AG04449 (cell line): ENCODE measurements at regions not wholly inside any gene's neighbourhood (a gene's known extent, or its start where the extent isn't known, plus 50 kb on each side); places are given as distances from the start of the nearest gene placed in this dataset.
A peak's percentile ranks its signal among the peaks of the same experiment; 100 is the strongest.

Source experiments
- CTCF ChIA-PET: fragments of 350-600 bp; formaldehyde crosslinking; extraction: SDS; loops from one replicate; lab custom pipeline; 2021; ENCODE audit warnings: antibody characterized with exemption; lab: Yijun Ruan, JAX
- POLR2A ChIA-PET: fragments of 400-600, 350-600 bp; formaldehyde crosslinking; extraction: SDS; loops from one replicate; lab custom pipeline; 2020; ENCODE audit warnings: antibody characterized with exemption, inconsistent platforms; lab: Yijun Ruan, JAX
- DNase-seq: peaks from one replicate; pipeline ENCODE4 v3.0.0-alpha.2; 2010; ENCODE audit warnings: low read depth, low spot score
- H3K4me3 ChIP-seq: 2 replicates; pipeline ENCODE4 v1.5.1; 2011; ENCODE audit warnings: low read depth, mild to moderate bottlenecking, control low read depth, low read length
- TF ChIP-seq, protein P1 (sequence below): IDR thresholded peaks from one replicate; pipeline ENCODE4 v1.5.1; 2011; ENCODE audit warnings: mild to moderate bottlenecking, moderate library complexity, low read length, control low read depth, inconsistent platforms; ENCODE audit not compliant: insufficient read depth; ENCODE audit errors: missing control alignments

- POLR2A ChIA-PET = no interaction called here
- DNase-seq = no peak
- CTCF ChIA-PET = no interaction called here
- TF ChIP-seq, protein P1, sequence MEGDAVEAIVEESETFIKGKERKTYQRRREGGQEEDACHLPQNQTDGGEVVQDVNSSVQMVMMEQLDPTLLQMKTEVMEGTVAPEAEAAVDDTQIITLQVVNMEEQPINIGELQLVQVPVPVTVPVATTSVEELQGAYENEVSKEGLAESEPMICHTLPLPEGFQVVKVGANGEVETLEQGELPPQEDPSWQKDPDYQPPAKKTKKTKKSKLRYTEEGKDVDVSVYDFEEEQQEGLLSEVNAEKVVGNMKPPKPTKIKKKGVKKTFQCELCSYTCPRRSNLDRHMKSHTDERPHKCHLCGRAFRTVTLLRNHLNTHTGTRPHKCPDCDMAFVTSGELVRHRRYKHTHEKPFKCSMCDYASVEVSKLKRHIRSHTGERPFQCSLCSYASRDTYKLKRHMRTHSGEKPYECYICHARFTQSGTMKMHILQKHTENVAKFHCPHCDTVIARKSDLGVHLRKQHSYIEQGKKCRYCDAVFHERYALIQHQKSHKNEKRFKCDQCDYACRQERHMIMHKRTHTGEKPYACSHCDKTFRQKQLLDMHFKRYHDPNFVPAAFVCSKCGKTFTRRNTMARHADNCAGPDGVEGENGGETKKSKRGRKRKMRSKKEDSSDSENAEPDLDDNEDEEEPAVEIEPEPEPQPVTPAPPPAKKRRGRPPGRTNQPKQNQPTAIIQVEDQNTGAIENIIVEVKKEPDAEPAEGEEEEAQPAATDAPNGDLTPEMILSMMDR = no peak
- no peak overlapping the region for H3K4me3 ChIP-seq
Measured at GRCh38 chr12:60240891-60241290, 645.1 kb downstream of the SLC16A7 start.

GRCh38 chr12:60251091-60251490, 655.3 kb downstream of the SLC16A7 start:
- no peak for DNase-seq
- POLR2A ChIA-PET = no interaction called here
- CTCF ChIA-PET = no interaction called here
- H3K4me3 ChIP-seq = no peak overlapping the region
- TF ChIP-seq, protein P1 = no peak

DNA sequence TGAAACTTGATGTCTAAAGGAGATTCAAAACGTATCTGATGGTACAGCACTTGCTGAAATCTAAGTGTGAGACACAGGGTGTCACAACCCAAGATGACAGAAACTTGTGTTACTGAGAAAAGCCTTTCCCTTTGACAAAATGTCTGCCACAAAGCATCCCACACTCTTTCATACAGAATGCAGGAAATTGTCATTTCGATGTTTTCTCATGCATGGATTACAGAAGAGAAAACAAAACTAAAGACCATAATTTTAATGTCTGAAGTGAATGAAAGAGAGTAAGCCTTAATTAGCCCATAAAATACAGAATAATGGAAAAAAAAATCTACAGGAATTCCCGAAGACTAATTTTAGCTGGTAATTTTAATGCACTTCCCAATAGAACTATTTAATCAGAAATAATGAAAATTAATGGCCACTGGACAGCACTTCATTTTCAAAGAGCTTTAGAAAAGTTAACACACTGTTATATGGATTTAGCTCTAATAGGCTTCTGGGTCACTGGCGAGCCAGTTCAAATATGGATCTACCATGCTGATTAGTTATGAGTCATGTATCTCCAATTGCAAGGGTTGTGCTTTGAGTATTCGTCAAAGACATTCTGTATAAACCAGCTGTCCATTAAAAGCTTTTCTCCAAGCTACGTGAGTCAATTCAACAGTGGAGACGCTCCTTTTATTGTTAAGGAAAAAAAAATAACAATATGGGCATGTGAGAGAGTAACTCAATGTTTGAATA, 656.7 kb downstream of the SLC16A7 start:
- CTCF ChIA-PET = interaction anchor here (1.1 kb wide), 1 partner anchor 12 kb away, joined by 3 read pairs; no protein-coding TSS in a partner anchor
- TF ChIP-seq, protein P1 = no peak
- POLR2A ChIA-PET = no interaction called here
- DNase-seq = no peak
- no peak overlapping the region for H3K4me3 ChIP-seq

- no peak overlapping the region for H3K4me3 ChIP-seq
- ChIA-PET CTCF (no interaction called here), POLR2A (no interaction called here)
- DNase-seq = no peak
- TF ChIP-seq, protein P1 = no peak
Measured at GRCh38 chr12:60255044-60255443, 659.2 kb downstream of the SLC16A7 start.

DNA sequence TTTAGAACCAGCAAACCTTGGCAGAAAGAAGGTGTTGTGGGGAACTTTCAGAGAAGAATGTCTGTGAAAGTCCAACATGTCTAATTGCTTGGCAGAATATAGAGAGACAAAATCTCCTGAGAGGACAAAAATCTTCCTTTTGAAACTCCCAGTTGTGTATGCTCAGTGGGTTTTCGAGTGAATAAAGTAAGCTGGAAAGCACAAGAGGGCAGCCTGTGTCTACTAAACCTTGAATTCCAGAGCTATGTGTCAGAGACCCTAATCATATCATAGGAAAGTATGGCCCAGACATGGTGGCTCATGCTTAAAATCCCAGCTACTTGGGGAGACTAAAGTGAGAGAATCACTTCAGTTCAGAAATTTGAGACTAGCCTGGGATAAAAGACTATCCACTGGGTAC, 661.2 kb downstream of the SLC16A7 start:
- DNase-seq = peak; percentile 44
- TF ChIP-seq, protein P1 = peak; percentile 7
- H3K4me3 ChIP-seq = no peak overlapping the region
- CTCF ChIA-PET = interaction anchor here (0.9 to 2.3 kb wide), 3 partner anchors 73 to 236 kb away, joined by 3 to 14 read pairs (median 3); no protein-coding TSS in a partner anchor
- POLR2A ChIA-PET = no interaction called here

- ChIA-PET CTCF (interaction anchor here (1.0 kb wide), 1 partner anchor 234 kb away, joined by 3 read pairs; no protein-coding TSS in a partner anchor), POLR2A (no interaction called here)
- DNase-seq = no peak
- TF ChIP-seq, protein P1 = no peak
- no peak overlapping the region for H3K4me3 ChIP-seq
Measured at GRCh38 chr12:60259225-60259624, 663.4 kb downstream of the SLC16A7 start.
